Kidney epithelial cell (primary cell): ENCODE measurements at regions not wholly inside any gene's neighbourhood (a gene's known extent, or its start where the extent isn't known, plus 50 kb on each side); places are given as distances from the start of the nearest gene placed in this dataset.

Source experiments
- DNase-seq: peaks from one replicate; pipeline ENCODE4 v3.0.0-alpha.2; 2010; ENCODE audit warnings: low read depth
- H3K27me3 ChIP-seq: 2 replicates; pipeline ENCODE4 v1.6.0; 2011; ENCODE audit warnings: low read length; ENCODE audit not compliant: control insufficient read depth, insufficient read depth
- H3K36me3 ChIP-seq: 2 replicates; pipeline ENCODE4 v1.5.1; 2011; ENCODE audit warnings: low read length; ENCODE audit not compliant: control insufficient read depth, insufficient read depth
- H3K4me3 ChIP-seq: 2 replicates; pipeline ENCODE4 v1.5.1; 2011; ENCODE audit warnings: low read depth, mild to moderate bottlenecking, control low read depth, low read length
- CTCF ChIP-seq: IDR thresholded peaks from 2 replicates; pipeline ENCODE4 v1.5.1; 2011; ENCODE audit warnings: mild to moderate bottlenecking, moderate library complexity, low read length, control low read depth, inconsistent platforms; ENCODE audit not compliant: insufficient read depth, poor library complexity, severe bottlenecking

DNA sequence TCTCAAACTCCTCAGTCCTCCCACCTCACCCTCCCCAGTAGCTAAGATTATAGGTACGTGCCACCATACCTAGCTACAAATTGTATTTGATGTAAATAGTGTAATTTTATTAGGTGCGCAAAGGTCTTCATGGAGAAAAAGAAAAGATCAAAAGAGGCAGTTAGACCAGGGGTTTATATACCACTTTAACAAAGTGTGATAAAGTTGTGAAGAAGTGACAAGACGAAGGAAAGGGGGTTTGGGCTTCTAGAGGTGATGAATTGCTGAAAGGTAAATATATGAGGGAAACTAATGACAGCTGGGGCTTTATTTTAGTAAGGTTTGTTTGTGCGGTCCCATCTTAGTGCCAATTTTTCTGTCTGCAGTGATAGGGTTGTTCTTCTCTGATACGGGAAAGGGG is 105.3 kb downstream of the CD24 start:
- no peak for DNase-seq
- TF ChIP-seq CTCF, result no peak
- H3K36me3 ChIP-seq, result no peaks in the 10 kb centered on the region
- no peak overlapping the region for H3K4me3 ChIP-seq
- H3K27me3 ChIP-seq, result no peaks in the 10 kb centered on the region

GRCh38 chr6:106866875-106867658 is 107.5 kb downstream of the CD24 start:
- H3K27me3 ChIP-seq, result no peaks in the 10 kb centered on the region
- DNase-seq, result no peak
- TF ChIP-seq CTCF, result no peak
- H3K4me3 ChIP-seq, result no peak overlapping the region
- no peaks in the 10 kb centered on the region for H3K36me3 ChIP-seq

DNA sequence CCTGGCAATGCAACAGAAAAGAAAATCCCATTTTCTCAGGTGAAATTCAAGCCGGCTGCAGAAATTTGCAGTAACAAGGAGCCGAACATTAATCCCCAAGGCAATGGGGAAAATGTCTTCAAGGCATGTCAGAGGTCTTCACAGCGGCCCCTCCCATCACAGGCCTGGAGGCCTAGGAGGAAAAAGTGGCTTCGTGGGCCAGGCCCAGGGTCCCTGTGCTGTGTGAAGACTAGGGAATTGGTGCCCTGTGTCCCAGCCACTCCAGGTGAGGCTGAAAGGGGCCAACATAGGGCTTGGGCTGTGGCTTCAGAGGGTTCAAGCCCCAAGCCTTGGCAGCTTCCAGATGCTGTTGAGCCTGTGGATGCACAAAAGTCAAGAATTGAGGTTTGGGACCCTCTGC is 111.7 kb downstream of the CD24 start:
- Histone ChIP-seq H3K4me3 (no peak overlapping the region), H3K27me3 (no peaks in the 10 kb centered on the region), H3K36me3 (no peaks in the 10 kb centered on the region)
- DNase-seq, result no peak
- TF ChIP-seq CTCF, result no peak

GRCh38 chr6:106860940-106861339 is 113.6 kb downstream of the CD24 start:
- H3K36me3 ChIP-seq, result no peaks in the 10 kb centered on the region
- H3K4me3 ChIP-seq, result no peak overlapping the region
- DNase-seq, result no peak
- no peaks in the 10 kb centered on the region for H3K27me3 ChIP-seq
- no peak for TF ChIP-seq CTCF

GRCh38 chr6:106858653-106859092 is 115.9 kb downstream of the CD24 start:
- no peak overlapping the region for H3K4me3 ChIP-seq
- no peaks in the 10 kb centered on the region for H3K27me3 ChIP-seq
- H3K36me3 ChIP-seq, result no peaks in the 10 kb centered on the region
- no peak for TF ChIP-seq CTCF
- DNase-seq, result peak; percentile 34
